ENCODE measurements at regions not wholly inside any gene's neighbourhood (a gene's known extent, or its start where the extent isn't known, plus 50 kb on each side); places are given as distances from the start of the nearest gene placed in this dataset.
"Not testable (repeated sequence)": the region's sequence is repeated elsewhere in the genome, so short reads cannot be mapped to it uniquely, and the experiment has no call there.

GRCh38 chr4:63222466-63222865, 1186.8 kb downstream of the TECRL start:
- no peak for DNase-seq

DNA sequence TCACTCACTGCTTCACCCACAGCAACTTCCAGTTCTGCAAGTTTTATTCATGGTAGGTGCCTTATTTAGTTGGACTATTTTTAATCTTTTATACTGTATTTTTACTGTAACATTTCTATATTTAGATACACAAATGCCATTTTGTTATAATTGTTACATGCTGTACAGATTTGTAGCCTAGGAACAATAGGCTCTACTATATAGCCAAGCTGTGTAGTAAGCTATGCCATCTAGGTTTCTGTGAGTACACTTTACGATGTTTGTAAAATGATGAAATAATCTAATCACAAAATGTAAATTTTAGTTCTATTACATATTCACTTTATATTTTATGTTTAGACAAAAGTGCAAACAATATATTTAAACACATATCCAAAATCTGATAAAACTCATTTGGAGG, 1187.8 kb downstream of the TECRL start:
- no peak for DNase-seq

- DNase-seq: no peak
Observed at GRCh38 chr4:63218856-63219255, 1190.4 kb downstream of the TECRL start.

DNA sequence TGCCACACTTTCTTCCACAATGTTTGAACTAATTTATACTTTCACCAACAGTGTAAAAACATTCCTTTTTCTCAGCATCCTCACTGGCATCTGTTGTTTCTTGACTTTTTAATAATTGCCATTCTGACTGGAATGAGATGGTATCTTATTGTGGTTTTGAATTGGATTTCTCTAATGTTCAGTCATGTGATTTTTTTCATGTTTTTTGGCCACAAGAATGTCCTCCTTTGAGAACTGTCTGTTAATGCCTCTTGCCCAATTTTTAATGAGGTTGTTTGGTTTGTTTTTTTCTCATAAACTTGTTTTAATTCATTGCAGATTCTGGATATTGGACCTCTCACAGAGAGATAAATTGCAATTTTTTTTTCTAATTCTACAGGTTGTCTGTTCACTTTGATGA, 1195.2 kb downstream of the TECRL start:
- DNase-seq: no peak

- no peak for DNase-seq
Observed at GRCh38 chr4:63211776-63212479, 1197.3 kb downstream of the TECRL start.

- no peak for DNase-seq
Observed at GRCh38 chr4:63211375-63211774, 1197.9 kb downstream of the TECRL start.

DNA sequence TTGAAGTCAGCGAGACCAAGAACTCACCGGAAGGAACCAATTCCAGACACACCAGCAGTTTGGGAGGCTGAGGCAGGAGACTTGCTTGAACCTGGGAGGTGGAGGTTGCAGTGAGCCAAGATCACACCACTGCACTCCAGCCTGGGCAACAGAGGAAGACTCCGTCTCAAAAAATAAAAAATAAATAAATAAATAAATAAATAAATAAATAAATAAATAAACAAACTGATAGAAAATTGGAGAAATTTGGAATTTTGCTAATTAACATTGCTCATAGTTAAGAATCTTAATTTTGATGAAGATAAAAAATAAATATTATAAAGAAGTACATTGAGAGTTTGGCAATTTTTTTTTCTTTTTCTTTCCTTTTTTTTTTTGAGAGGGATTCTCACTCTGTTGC, 1216.2 kb downstream of the TECRL start:
- not testable (repeated sequence) for DNase-seq

- DNase-seq: no peak
Observed at GRCh38 chr4:63171341-63171740, 1237.9 kb downstream of the TECRL start.

GRCh38 chr4:63170923-63171322, 1238.3 kb downstream of the TECRL start:
- no peak for DNase-seq

DNA sequence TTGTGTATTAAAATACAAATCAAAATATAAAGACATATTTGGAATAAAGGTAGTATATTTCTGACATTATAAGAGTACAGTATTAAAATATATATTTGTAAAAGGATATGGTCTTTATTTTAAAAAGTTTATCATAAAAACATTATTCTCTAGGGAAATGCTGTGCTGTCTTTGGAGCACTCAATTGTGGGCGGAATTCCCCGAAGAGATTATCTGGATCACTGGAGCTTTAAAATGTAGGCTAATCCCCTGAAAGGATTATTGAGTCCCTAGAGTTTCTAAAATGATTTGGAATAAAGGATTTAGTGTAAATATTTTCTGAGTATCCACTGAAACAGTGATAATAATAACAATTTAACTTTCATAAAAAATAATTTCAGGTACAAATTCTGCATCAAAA, 1239.4 kb downstream of the TECRL start:
- no peak for DNase-seq

GRCh38 chr4:63155561-63155960, 1253.7 kb downstream of the TECRL start:
- no peak for DNase-seq

GRCh38 chr4:63123441-63123840, 1285.8 kb downstream of the TECRL start:
- DNase-seq: no peak

DNA sequence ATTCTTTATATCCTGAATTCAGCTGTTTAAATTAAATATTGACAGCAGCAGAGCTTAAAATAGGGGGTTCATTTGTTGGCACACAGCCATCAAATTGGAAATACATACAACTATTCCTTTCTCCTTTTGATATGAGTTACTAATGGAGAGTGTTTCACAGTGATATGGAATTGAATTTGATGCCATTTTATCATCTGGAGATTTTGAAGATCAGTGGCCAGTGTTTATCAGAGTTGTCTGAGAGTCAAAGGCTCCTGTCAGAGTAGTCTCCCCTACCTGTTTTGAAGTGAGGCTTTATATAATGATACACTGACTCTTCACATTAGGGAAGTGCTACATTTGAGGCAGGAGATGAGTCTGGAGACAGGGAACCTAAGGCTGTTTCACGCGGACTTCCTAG, 1286.3 kb downstream of the TECRL start:
- no peak for DNase-seq

DNA sequence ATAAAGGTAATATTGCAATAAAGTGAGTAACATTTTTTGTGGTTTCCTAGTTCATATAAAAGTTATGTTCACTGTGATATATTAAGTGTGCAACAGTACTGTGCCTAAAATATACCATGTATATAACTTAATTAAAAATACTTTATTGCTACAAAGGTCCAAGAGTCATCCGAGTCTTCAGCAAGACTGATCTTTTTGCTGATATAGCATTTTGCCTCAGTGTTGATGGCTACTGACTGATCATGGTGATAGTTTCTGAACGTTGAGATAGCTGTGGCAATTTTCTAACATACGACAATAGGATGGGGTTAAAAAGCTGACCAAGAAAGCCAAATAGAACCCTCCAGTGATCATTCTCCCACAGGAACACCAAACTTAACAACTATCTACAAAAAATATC, 1302.7 kb downstream of the TECRL start:
- no peak for DNase-seq

DNA sequence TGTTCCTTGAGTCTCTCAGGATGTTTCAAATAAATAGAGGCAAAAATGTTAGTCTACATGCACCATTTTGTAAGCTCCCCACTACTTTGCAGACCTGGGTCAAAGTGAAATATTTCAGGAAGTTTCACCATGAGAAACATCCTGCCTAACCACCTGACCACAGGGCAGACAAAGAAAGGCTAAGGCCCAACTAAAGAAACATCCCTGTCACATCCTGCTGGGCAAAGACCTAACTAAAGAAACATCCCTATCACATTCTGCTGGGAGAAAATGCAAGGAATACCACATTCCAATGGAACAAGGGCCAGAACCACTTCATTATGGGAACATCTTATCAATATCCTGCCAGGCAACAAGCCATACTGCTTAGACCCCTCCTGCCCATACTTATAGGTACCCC, 1303.4 kb downstream of the TECRL start:
- DNase-seq: no peak

DNA sequence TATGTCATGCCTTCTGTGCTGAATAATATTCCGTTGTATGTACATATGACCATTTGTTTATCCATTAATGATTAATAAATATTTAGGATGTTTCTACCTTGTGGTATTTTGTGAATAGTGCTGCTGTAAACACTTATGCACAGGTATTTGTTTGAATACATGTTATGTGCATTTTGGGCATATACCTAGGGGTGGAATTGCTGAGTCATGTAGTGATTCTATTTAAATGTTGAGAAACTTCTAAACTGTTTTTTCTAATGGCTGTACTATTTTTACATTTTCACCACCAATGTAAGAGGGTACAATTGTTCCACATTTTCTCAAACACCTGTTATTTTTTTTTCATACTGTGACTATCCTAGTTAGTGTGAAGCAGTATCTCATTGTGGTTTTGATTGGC, 1318.6 kb downstream of the TECRL start:
- DNase-seq: no peak

- DNase-seq: no peak
Observed at GRCh38 chr4:63085091-63085490, 1324.2 kb downstream of the TECRL start.

- no peak for DNase-seq
Observed at GRCh38 chr4:63080934-63081333, 1328.3 kb downstream of the TECRL start.

DNA sequence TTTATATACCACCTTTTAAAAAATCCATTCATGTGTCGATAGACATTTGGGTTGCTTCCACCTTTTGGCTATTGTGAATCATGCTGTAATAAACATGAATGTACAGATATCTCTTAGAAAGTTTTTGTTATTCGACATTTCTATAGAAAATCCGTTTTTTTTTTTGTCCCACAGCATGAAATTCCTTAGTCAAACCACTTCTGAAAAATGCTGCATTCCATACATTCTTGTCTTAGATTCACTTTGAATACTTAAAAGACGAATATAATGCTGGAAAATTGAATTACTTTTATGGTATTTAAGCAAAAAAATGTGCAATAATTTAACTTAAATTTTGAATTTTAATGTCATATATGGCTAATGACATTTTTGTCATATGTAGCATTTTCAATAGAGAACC, 1345.5 kb downstream of the TECRL start:
- no peak for DNase-seq

GRCh38 chr4:63062891-63063290, 1346.4 kb downstream of the TECRL start:
- DNase-seq: not testable (repeated sequence)

GRCh38 chr4:63049726-63050125, 1359.5 kb downstream of the TECRL start:
- DNase-seq: no peak

- no peak for DNase-seq
Observed at GRCh38 chr4:63049278-63049677, 1360.0 kb downstream of the TECRL start.

DNA sequence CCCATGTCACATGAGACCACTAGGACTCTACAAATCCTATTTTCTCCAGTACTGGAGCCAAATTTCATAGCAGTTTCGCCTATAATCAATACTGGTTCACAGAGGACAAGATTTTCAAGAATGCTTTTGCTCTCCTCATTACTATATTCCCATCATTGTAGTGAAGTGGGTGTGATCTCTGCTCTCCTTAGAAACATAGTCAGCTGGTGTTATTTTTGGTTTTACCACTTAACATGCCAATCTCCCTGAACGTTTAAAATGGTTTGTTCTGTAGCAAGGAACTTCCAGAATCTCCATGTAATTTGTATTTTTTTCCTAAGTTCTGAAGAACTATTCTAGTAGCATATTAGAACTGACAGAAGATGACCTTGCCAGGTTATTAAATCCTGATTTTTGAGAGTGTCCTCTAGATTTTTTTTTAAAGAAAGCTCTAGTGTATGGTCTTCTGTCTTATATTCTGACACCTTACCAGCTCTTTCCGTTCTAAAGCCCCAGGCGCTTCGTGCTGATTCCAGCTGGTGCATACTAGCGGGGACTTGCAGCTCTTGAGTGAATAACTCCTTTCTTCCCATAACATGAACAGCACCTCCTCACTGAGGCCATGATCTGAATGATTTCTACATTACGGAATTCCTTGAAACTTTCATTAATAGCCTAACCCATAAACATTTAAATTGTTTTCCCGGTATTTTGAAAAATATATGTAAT, 1372.9 kb downstream of the TECRL start:
- DNase-seq: no peak

DNA sequence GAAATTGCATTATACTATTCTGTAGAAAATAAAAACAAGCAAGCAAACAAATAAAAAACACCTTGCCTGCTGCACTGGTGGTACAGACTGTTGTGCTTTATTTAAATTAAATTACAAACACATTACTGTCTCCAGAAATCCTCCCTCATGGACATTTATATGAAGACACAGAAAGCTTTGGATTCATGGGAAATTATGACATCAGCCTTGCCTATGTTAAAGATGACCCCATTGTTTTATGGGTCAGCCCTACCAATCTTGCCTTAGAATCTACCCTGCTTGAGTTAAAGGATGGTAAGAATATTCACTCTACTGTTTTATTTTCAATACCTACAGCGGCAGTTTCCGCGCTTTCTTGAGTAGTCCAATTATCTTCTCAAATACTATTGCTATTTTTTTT, 1379.9 kb downstream of the TECRL start:
- DNase-seq: no peak

GRCh38 chr4:63020661-63021060, 1388.6 kb downstream of the TECRL start:
- DNase-seq: no peak
